Trophoblast cell (in vitro differentiated cells and primary cell): ENCODE measurements at regions not wholly inside any gene's neighbourhood (a gene's known extent, or its start where the extent isn't known, plus 50 kb on each side); places are given as distances from the start of the nearest gene placed in this dataset.

Experiments used
- DNase-seq, 2 donors: peaks; one replicate each; pipeline ENCODE4 v3.0.0-alpha.2; 2016
- H2AFZ ChIP-seq: 2 replicates; pipeline ENCODE4 v1.6.1; 2013; ENCODE audit warnings: low read length, moderate library complexity, mild to moderate bottlenecking; ENCODE audit not compliant: insufficient read depth, poor library complexity
- H2AK5ac ChIP-seq: 2 replicates; pipeline ENCODE4 v1.6.1; 2013; ENCODE audit warnings: mild to moderate bottlenecking, low read length
- H2BK120ac ChIP-seq: 2 replicates; pipeline ENCODE4 v1.6.1; 2013; ENCODE audit warnings: low read length, mild to moderate bottlenecking, moderate library complexity; ENCODE audit not compliant: insufficient read depth, poor library complexity
- H2BK12ac ChIP-seq: 2 replicates; pipeline ENCODE4 v1.6.1; 2013; ENCODE audit warnings: mild to moderate bottlenecking, low read length, moderate library complexity
- H2BK5ac ChIP-seq: 2 replicates; pipeline ENCODE4 v1.6.1; 2013; ENCODE audit warnings: low read length, low read depth, moderate library complexity, mild to moderate bottlenecking; ENCODE audit not compliant: poor library complexity
- H3K14ac ChIP-seq: 2 replicates; pipeline ENCODE4 v1.6.1; 2013; ENCODE audit warnings: mild to moderate bottlenecking, low read length
- H3K18ac ChIP-seq: 2 replicates; pipeline ENCODE4 v1.6.1; 2013; ENCODE audit warnings: mild to moderate bottlenecking, low read length
- H3K23ac ChIP-seq: 2 replicates; pipeline ENCODE4 v1.6.1; 2013; ENCODE audit warnings: low read length
- H3K27ac ChIP-seq: 2 replicates; pipeline ENCODE4 v1.5.1; 2013; ENCODE audit warnings: low read depth, mild to moderate bottlenecking, inconsistent platforms, low read length, moderate library complexity
- H3K27me3 ChIP-seq: 2 replicates; pipeline ENCODE4 v1.6.1; 2013; ENCODE audit warnings: inconsistent platforms, mild to moderate bottlenecking, low read length, moderate library complexity; ENCODE audit not compliant: insufficient read depth
- H3K36me3 ChIP-seq, 2 experiments: 1 replicate in 1 of 2; 2 replicates in 1 of 2; pipeline ENCODE4 v1.6.1; 2013; ENCODE audit warnings: low read length in 2 of 2, mild to moderate bottlenecking in 2 of 2, moderate library complexity in 1 of 2; ENCODE audit not compliant: insufficient read depth in 2 of 2, control insufficient read depth in 1 of 2
- H3K4ac ChIP-seq: 2 replicates; pipeline ENCODE4 v1.6.1; 2013; ENCODE audit warnings: low read depth, mild to moderate bottlenecking, low read length, moderate library complexity
- H3K4me1 ChIP-seq, 2 experiments: 1 replicate in 1 of 2; 2 replicates in 1 of 2; pipeline ENCODE4 v1.6.1; 2013; ENCODE audit warnings: low read length in 2 of 2, mild to moderate bottlenecking in 2 of 2, moderate library complexity in 1 of 2; ENCODE audit not compliant: insufficient read depth in 2 of 2, control insufficient read depth in 1 of 2
- H3K4me2 ChIP-seq: 2 replicates; pipeline ENCODE4 v1.6.1; 2013; ENCODE audit warnings: inconsistent platforms, mild to moderate bottlenecking, low read length, moderate library complexity
- H3K4me3 ChIP-seq: 2 replicates; pipeline ENCODE4 v1.5.1; 2013; ENCODE audit warnings: mild to moderate bottlenecking, low read depth, low read length, inconsistent platforms
- H3K79me1 ChIP-seq: one replicate; pipeline ENCODE4 v1.6.1; 2013; ENCODE audit warnings: low read length
- H3K79me2 ChIP-seq: 2 replicates; pipeline ENCODE4 v1.6.1; 2013; ENCODE audit warnings: low read length, mild to moderate bottlenecking; ENCODE audit not compliant: control insufficient read depth, insufficient read depth, poor library complexity
- H3K9ac ChIP-seq: 2 replicates; pipeline ENCODE4 v1.6.1; 2013; ENCODE audit warnings: mild to moderate bottlenecking, low read length
- H3K9me3 ChIP-seq: 2 replicates; pipeline ENCODE4 v1.6.1; 2013; ENCODE audit warnings: low read depth, mild to moderate bottlenecking, control low read depth, inconsistent platforms, low read length; ENCODE audit not compliant: insufficient read depth
- H4K12ac ChIP-seq: 2 replicates; pipeline ENCODE4 v1.6.1; 2013; ENCODE audit warnings: low read depth, mild to moderate bottlenecking, low read length, moderate library complexity
- H4K8ac ChIP-seq: 2 replicates; pipeline ENCODE4 v1.6.1; 2013; ENCODE audit warnings: low read depth, mild to moderate bottlenecking, low read length, moderate library complexity
- H4K91ac ChIP-seq: one replicate; pipeline ENCODE4 v1.6.1; 2013; ENCODE audit warnings: low read depth, mild to moderate bottlenecking, low read length, moderate library complexity
- WGBS: extraction: QIAGEN DNeasy Blood & Tissue Kit; methylation state at CpG from one replicate; pipeline ENCODE4 v1.1.7; 2013; ENCODE audit warnings: missing lambda C conversion rate; ENCODE audit not compliant: insufficient read length, insufficient coverage; ENCODE audit errors: extremely low coverage; 5-methylcytosine and 5-hydroxymethylcytosine counted together

GRCh38 chr5:91224969-91225368 is 158.1 kb downstream of the ARRDC3 start:
- WGBS = no CpG with 5 or more reads among the region's 2 CpGs
- no peak overlapping the region for H3K23ac ChIP-seq
- H2BK5ac ChIP-seq = no peak overlapping the region
- no peaks in the 10 kb centered on the region for H3K79me1 ChIP-seq
- no peak overlapping the region for H3K14ac ChIP-seq
- H3K36me3 ChIP-seq = no peaks in the 10 kb centered on the region
- DNase-seq = peak in 1 of 2 donors; percentile 76
- no peaks in the 10 kb centered on the region for H3K27me3 ChIP-seq
- no peak overlapping the region for H4K8ac ChIP-seq
- H4K91ac ChIP-seq = no peak overlapping the region
- H3K9me3 ChIP-seq = no peaks in the 10 kb centered on the region
- no peak overlapping the region for H4K12ac ChIP-seq
- H2AK5ac ChIP-seq = no peak overlapping the region
- H2BK12ac ChIP-seq = no peak overlapping the region
- no peak overlapping the region for H3K4me3 ChIP-seq
- H2AFZ ChIP-seq = no peak overlapping the region
- no peak overlapping the region for H3K4ac ChIP-seq
- H3K18ac ChIP-seq = no peak overlapping the region
- peaks cover 0 to 2% of the 10 kb centered on the region in 2 experiments for H3K4me1 ChIP-seq
- H3K27ac ChIP-seq = no peak overlapping the region
- no peak overlapping the region for H3K9ac ChIP-seq
- H2BK120ac ChIP-seq = no peak overlapping the region
- no peak overlapping the region for H3K4me2 ChIP-seq
- no peaks in the 10 kb centered on the region for H3K79me2 ChIP-seq

GRCh38 chr5:91224456-91224855 is 158.7 kb downstream of the ARRDC3 start:
- peak in 1 of 2 donors; percentile 29 for DNase-seq
- H4K12ac ChIP-seq = no peak overlapping the region
- no peaks in the 10 kb centered on the region for H3K27me3 ChIP-seq
- H3K23ac ChIP-seq = no peak overlapping the region
- H2BK12ac ChIP-seq = no peak overlapping the region
- no peak overlapping the region for H3K4ac ChIP-seq
- no peak overlapping the region for H3K14ac ChIP-seq
- H4K8ac ChIP-seq = no peak overlapping the region
- H2BK5ac ChIP-seq = no peak overlapping the region
- H2AK5ac ChIP-seq = no peak overlapping the region
- no peaks in the 10 kb centered on the region for H3K79me2 ChIP-seq
- H3K79me1 ChIP-seq = peaks cover 1% of the 10 kb centered on the region
- H3K4me3 ChIP-seq = no peak overlapping the region
- WGBS = no CpG with 5 or more reads among the region's 1 CpG
- no peak overlapping the region for H2BK120ac ChIP-seq
- no peak overlapping the region for H3K9ac ChIP-seq
- no peak overlapping the region for H4K91ac ChIP-seq
- H3K9me3 ChIP-seq = no peaks in the 10 kb centered on the region
- H3K36me3 ChIP-seq = no peaks in the 10 kb centered on the region
- H3K18ac ChIP-seq = no peak overlapping the region
- no peak overlapping the region for H3K27ac ChIP-seq
- no peak overlapping the region for H2AFZ ChIP-seq
- H3K4me1 ChIP-seq = peaks cover 0 to 2% of the 10 kb centered on the region in 2 experiments
- no peak overlapping the region for H3K4me2 ChIP-seq

GRCh38 chr5:91223886-91224285 is 159.2 kb downstream of the ARRDC3 start:
- no peak overlapping the region for H4K12ac ChIP-seq
- no peak overlapping the region for H2BK5ac ChIP-seq
- no peak overlapping the region for H3K18ac ChIP-seq
- H3K9me3 ChIP-seq = no peaks in the 10 kb centered on the region
- H3K4me3 ChIP-seq = no peak overlapping the region
- H4K91ac ChIP-seq = no peak overlapping the region
- H2BK12ac ChIP-seq = no peak overlapping the region
- no peak overlapping the region for H2BK120ac ChIP-seq
- H4K8ac ChIP-seq = no peak overlapping the region
- no peaks in the 10 kb centered on the region for H3K27me3 ChIP-seq
- H3K36me3 ChIP-seq = no peaks in the 10 kb centered on the region
- no peak overlapping the region for H3K4me2 ChIP-seq
- H3K79me2 ChIP-seq = no peaks in the 10 kb centered on the region
- H3K4me1 ChIP-seq = peaks cover 0 to 2% of the 10 kb centered on the region in 2 experiments
- H3K9ac ChIP-seq = no peak overlapping the region
- H3K14ac ChIP-seq = no peak overlapping the region
- no CpG with 5 or more reads among the region's 1 CpG for WGBS
- H2AK5ac ChIP-seq = no peak overlapping the region
- peaks cover 3% of the 10 kb centered on the region for H3K79me1 ChIP-seq
- peak overlapping the region; percentile 54 for H3K27ac ChIP-seq
- no peak overlapping the region for H3K4ac ChIP-seq
- peak in 1 of 2 donors; percentile 81 for DNase-seq
- H2AFZ ChIP-seq = no peak overlapping the region
- H3K23ac ChIP-seq = no peak overlapping the region

GRCh38 chr5:91222482-91222881 is 160.6 kb downstream of the ARRDC3 start:
- no peak overlapping the region for H3K4ac ChIP-seq
- no peak overlapping the region for H2AK5ac ChIP-seq
- no peak overlapping the region for H3K4me3 ChIP-seq
- H2BK120ac ChIP-seq = no peak overlapping the region
- DNase-seq = peak in 1 of 2 donors; percentile 37
- H3K27me3 ChIP-seq = no peaks in the 10 kb centered on the region
- H3K4me2 ChIP-seq = no peak overlapping the region
- no CpG with 5 or more reads among the region's 5 CpGs for WGBS
- H3K23ac ChIP-seq = no peak overlapping the region
- H3K27ac ChIP-seq = no peak overlapping the region
- no peaks in the 10 kb centered on the region for H3K9me3 ChIP-seq
- H3K4me1 ChIP-seq = peaks cover 0 to 2% of the 10 kb centered on the region in 2 experiments
- peaks cover 3% of the 10 kb centered on the region for H3K79me1 ChIP-seq
- H2BK5ac ChIP-seq = no peak overlapping the region
- H2BK12ac ChIP-seq = no peak overlapping the region
- no peak overlapping the region for H3K9ac ChIP-seq
- H3K14ac ChIP-seq = no peak overlapping the region
- H2AFZ ChIP-seq = no peak overlapping the region
- H3K36me3 ChIP-seq = no peaks in the 10 kb centered on the region
- H4K91ac ChIP-seq = no peak overlapping the region
- H4K12ac ChIP-seq = no peak overlapping the region
- no peaks in the 10 kb centered on the region for H3K79me2 ChIP-seq
- no peak overlapping the region for H3K18ac ChIP-seq
- no peak overlapping the region for H4K8ac ChIP-seq
